CD4-positive, alpha-beta T cell (primary cell): ENCODE measurements at regions not wholly inside any gene's neighbourhood (a gene's known extent, or its start where the extent isn't known, plus 50 kb on each side); places are given as distances from the start of the nearest gene placed in this dataset.

Experiments used
- ATAC-seq: fragments of 200-7000 bp; cut with Tn5 transposase; one replicate; pipeline ENCODE4 v1.10.0; 2022; ENCODE audit warnings: mild to moderate bottlenecking; ENCODE audit not compliant: poor library complexity
- CTCF ChIA-PET: fragments of 350-600 bp; sonication (Branson Sonifier 250); formaldehyde crosslinking; loops from one replicate; lab custom pipeline; 2021; ENCODE audit warnings: antibody characterized with exemption, inconsistent platforms; lab: Charles Lee
- POLR2A ChIA-PET: fragments of 350-600 bp; sonication (Branson Sonifier 250); formaldehyde crosslinking; loops from one replicate; lab custom pipeline; 2021; ENCODE audit warnings: antibody characterized with exemption, inconsistent platforms; lab: Charles Lee
- DNase-seq, 14 experiments: peaks; one replicate each; pipeline ENCODE4 v3.0.0-alpha.2; 2013 to 2020; ENCODE audit warnings: mixed read lengths in 2 of 14
- H3K27ac ChIP-seq, 2 donors: one replicate each; pipeline versions ENCODE4 v1.5.1 to v1.7.0; 2013; ENCODE audit warnings: low read length in 2 of 2, low read depth in 1 of 2, mild to moderate bottlenecking in 1 of 2
- H3K27me3 ChIP-seq, 2 experiments: 1 replicate in 1 of 2; 2 replicates in 1 of 2; pipeline versions ENCODE4 v1.6.1 to v1.7.0; 2013; ENCODE audit warnings: low read length in 2 of 2, control low read depth in 1 of 2, mild to moderate bottlenecking in 1 of 2, moderate library complexity in 1 of 2; ENCODE audit not compliant: insufficient read depth in 2 of 2, control insufficient read depth in 1 of 2
- H3K36me3 ChIP-seq: one replicate; pipeline ENCODE4 v1.6.1; 2013; ENCODE audit warnings: low read length, control low read depth; ENCODE audit not compliant: insufficient read depth
- H3K4me1 ChIP-seq: one replicate; pipeline ENCODE4 v1.6.1; 2013; ENCODE audit warnings: low read length, control low read depth; ENCODE audit not compliant: insufficient read depth
- H3K4me3 ChIP-seq: one replicate; pipeline ENCODE4 v1.5.1; 2013; ENCODE audit warnings: mild to moderate bottlenecking, low read length, moderate library complexity
- H3K9me3 ChIP-seq, 2 experiments: 1 replicate in 1 of 2; 2 replicates in 1 of 2; pipeline versions ENCODE4 v1.6.1 to v1.7.0; 2013; ENCODE audit warnings: low read length in 2 of 2, mild to moderate bottlenecking in 2 of 2, control low read depth in 1 of 2, moderate library complexity in 1 of 2; ENCODE audit not compliant: control insufficient read depth in 1 of 2, insufficient read depth in 1 of 2
- H3K27ac Mint-ChIP-seq: one replicate; pipeline ENCODE4 v1.8.0; 2020; ENCODE audit warnings: mixed read lengths
- H3K27me3 Mint-ChIP-seq: one replicate; pipeline ENCODE4 v1.8.0; 2021; ENCODE audit warnings: mixed read lengths
- H3K36me3 Mint-ChIP-seq: one replicate; pipeline ENCODE4 v1.8.0; 2021; ENCODE audit warnings: low read depth, mixed read lengths
- H3K4me1 Mint-ChIP-seq: one replicate; pipeline ENCODE4 v1.8.0; 2021; ENCODE audit warnings: low read depth, mixed read lengths
- H3K4me3 Mint-ChIP-seq: one replicate; pipeline ENCODE4 v1.8.0; 2020; ENCODE audit warnings: mild to moderate bottlenecking, mixed read lengths
- H3K9me3 Mint-ChIP-seq: one replicate; pipeline ENCODE4 v1.8.0; 2020; ENCODE audit warnings: mixed read lengths
- CTCF ChIP-seq: fragments of 200-600 bp; IDR thresholded peaks from one replicate; pipeline ENCODE4 v1.8.0; 2022; ENCODE audit warnings: antibody characterized with exemption, mild to moderate bottlenecking
- intact Hi-C, 2 experiments: fragments of 100-400 bp; cut with DNase I in 1 of 2; cut with micrococcal nuclease in 1 of 2; formaldehyde crosslinking; loops; one replicate each; pipeline versions ENCODE4 v1.15.1 to v1.9.0; 2023 to 2025; cut with DNase I, micrococcal nuclease

GRCh38 chr7:35482231-35482630 lies 212.7 kb downstream of the HERPUD2 start:
- H3K27me3 Mint-ChIP-seq, result peaks cover 27% of the 10 kb centered on the region
- H3K27ac Mint-ChIP-seq, result no peak overlapping the region
- Histone ChIP-seq H3K27me3 (peaks cover 0 to 5% of the 10 kb centered on the region in 2 experiments), H3K9me3 (peaks cover 0 to 16% of the 10 kb centered on the region in 2 experiments), H3K4me1 (no peaks in the 10 kb centered on the region), H3K27ac (no peak overlapping the region), H3K4me3 (no peak overlapping the region), H3K36me3 (no peaks in the 10 kb centered on the region)
- H3K36me3 Mint-ChIP-seq, result no peaks in the 10 kb centered on the region
- intact Hi-C loops, result no loop called here
- POLR2A ChIA-PET, result no interaction called here
- ATAC-seq, result no peak
- DNase-seq, result no peak
- no peak for TF ChIP-seq CTCF
- no peaks in the 10 kb centered on the region for H3K4me1 Mint-ChIP-seq
- peaks cover 7% of the 10 kb centered on the region for H3K9me3 Mint-ChIP-seq
- CTCF ChIA-PET, result no interaction called here
- no peak overlapping the region for H3K4me3 Mint-ChIP-seq

- ATAC-seq, result no peak
- Mint-ChIP-seq H3K36me3 (no peaks in the 10 kb centered on the region), H3K27me3 (peaks cover 31% of the 10 kb centered on the region), H3K4me3 (no peak overlapping the region), H3K27ac (no peak overlapping the region), H3K9me3 (peaks cover 10% of the 10 kb centered on the region), H3K4me1 (no peaks in the 10 kb centered on the region)
- POLR2A ChIA-PET, result no interaction called here
- peaks cover 0 to 5% of the 10 kb centered on the region in 2 experiments for H3K27me3 ChIP-seq
- peaks cover 0 to 21% of the 10 kb centered on the region in 2 experiments for H3K9me3 ChIP-seq
- CTCF ChIA-PET, result no interaction called here
- no peak for DNase-seq
- H3K36me3 ChIP-seq, result no peaks in the 10 kb centered on the region
- H3K27ac ChIP-seq, result no peak overlapping the region
- no peak overlapping the region for H3K4me3 ChIP-seq
- no peaks in the 10 kb centered on the region for H3K4me1 ChIP-seq
- intact Hi-C loops, result no loop called here
- no peak for TF ChIP-seq CTCF
Observed at GRCh38 chr7:35480806-35481205, 214.1 kb downstream of the HERPUD2 start.

- CTCF ChIA-PET, result no interaction called here
- intact Hi-C loops, result no loop called here
- ATAC-seq, result no peak
Observed at GRCh38 chr7:35477609-35478008, 217.3 kb downstream of the HERPUD2 start.

More at GRCh38 chr7:35477609-35478008, 217.3 kb downstream of the HERPUD2 start:
- POLR2A ChIA-PET, result no interaction called here
- Histone ChIP-seq H3K9me3 (peaks cover 5 to 21% of the 10 kb centered on the region in 2 experiments), H3K27ac (no peak overlapping the region), H3K4me3 (no peak overlapping the region), H3K4me1 (no peaks in the 10 kb centered on the region), H3K36me3 (no peaks in the 10 kb centered on the region), H3K27me3 (peaks cover 5% of the 10 kb centered on the region in 2 experiments)
- no peak for DNase-seq
- Mint-ChIP-seq H3K36me3 (no peaks in the 10 kb centered on the region), H3K4me1 (no peaks in the 10 kb centered on the region), H3K4me3 (no peak overlapping the region), H3K9me3 (peaks cover 13% of the 10 kb centered on the region), H3K27me3 (peaks cover 47% of the 10 kb centered on the region), H3K27ac (no peak overlapping the region)
- no peak for TF ChIP-seq CTCF
